Fibroblast of lung (primary cell): ENCODE measurements at regions not wholly inside any gene's neighbourhood (a gene's known extent, or its start where the extent isn't known, plus 50 kb on each side); places are given as distances from the start of the nearest gene placed in this dataset.

Source experiments
- CTCF ChIP-seq, 2 donors: IDR thresholded peaks in 1 of 2; conservative IDR thresholded peaks in 1 of 2; 1 replicate in 1 of 2; 2 replicates in 1 of 2; pipeline ENCODE4 v1.5.1; 2011 to 2012; ENCODE audit warnings: low read length in 2 of 2, control low read depth in 1 of 2, inconsistent platforms in 1 of 2, low read depth in 1 of 2, mild to moderate bottlenecking in 1 of 2
- EZH2 ChIP-seq: IDR thresholded peaks from 2 replicates; pipeline ENCODE4 v1.5.1; 2012; ENCODE audit warnings: low read length, control low read depth, mild to moderate bottlenecking; ENCODE audit errors: missing control alignments

DNA sequence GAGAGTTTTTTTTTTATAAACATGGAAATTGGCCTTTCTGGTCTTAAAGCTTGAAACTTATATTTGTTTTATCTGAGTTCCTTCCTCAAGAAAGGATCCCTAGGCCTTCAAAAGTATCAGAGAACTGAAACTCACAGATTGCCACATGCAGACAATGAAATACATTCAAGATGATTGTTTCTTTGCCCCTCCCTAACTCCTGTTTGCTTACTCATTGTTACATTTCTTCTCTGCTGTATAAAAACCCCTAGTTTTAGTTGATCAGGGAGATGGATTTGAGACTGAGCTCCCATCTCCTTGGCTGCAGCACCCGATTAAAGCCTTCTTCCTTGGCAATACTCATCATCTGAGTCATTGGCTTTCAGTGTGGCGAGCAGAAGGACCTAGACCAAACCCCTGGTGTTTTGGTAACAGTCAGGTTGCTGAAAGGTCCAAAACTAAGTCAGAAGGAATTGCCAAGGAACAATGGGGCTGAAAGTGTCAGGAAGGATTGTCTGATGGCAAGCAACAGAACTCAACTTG, 132.3 kb upstream of the SULF2 start:
- TF ChIP-seq CTCF (conservative IDR thresholded peaks at IDR 0.05 in 1 of 2, IDR thresholded peaks at IDR 0.05 in 1 of 2; ENCODE audit: low read depth in 1 of 2, low read length in 2 of 2) (no peak), EZH2 (no peak)
